ENCODE measurements at regions not wholly inside any gene's neighbourhood (a gene's known extent, or its start where the extent isn't known, plus 50 kb on each side); places are given as distances from the start of the nearest gene placed in this dataset.

- TF ChIP-seq POLR2AphosphoS5 (IDR thresholded peaks at IDR 0.05) (no peak), EP300 (IDR thresholded peaks at IDR 0.05) (no peak), POLR2A (IDR thresholded peaks at IDR 0.05) (no peak)
- TF ChIP-seq, protein P1, sequence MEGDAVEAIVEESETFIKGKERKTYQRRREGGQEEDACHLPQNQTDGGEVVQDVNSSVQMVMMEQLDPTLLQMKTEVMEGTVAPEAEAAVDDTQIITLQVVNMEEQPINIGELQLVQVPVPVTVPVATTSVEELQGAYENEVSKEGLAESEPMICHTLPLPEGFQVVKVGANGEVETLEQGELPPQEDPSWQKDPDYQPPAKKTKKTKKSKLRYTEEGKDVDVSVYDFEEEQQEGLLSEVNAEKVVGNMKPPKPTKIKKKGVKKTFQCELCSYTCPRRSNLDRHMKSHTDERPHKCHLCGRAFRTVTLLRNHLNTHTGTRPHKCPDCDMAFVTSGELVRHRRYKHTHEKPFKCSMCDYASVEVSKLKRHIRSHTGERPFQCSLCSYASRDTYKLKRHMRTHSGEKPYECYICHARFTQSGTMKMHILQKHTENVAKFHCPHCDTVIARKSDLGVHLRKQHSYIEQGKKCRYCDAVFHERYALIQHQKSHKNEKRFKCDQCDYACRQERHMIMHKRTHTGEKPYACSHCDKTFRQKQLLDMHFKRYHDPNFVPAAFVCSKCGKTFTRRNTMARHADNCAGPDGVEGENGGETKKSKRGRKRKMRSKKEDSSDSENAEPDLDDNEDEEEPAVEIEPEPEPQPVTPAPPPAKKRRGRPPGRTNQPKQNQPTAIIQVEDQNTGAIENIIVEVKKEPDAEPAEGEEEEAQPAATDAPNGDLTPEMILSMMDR (IDR thresholded peaks at IDR 0.05), result no peak
Measured at GRCh38 chr21:18803624-18804023, 400.0 kb upstream of the TMPRSS15 start.

Measured in gastroesophageal sphincter (tissue), 3 donors.